H1 (cell line): ENCODE measurements at regions not wholly inside any gene's neighbourhood (a gene's known extent, or its start where the extent isn't known, plus 50 kb on each side); places are given as distances from the start of the nearest gene placed in this dataset.
A peak's percentile ranks its signal among the peaks of the same experiment; 100 is the strongest.

Experiments
- CTCF ChIA-PET: fragments of 300-600 bp; sonication (Branson Sonifier 250); formaldehyde crosslinking; loops from one replicate; lab custom pipeline; 2021; ENCODE audit not compliant: partially characterized antibody; lab: Charles Lee
- POLR2A ChIA-PET: fragments of 300-600 bp; sonication (Branson Sonifier 250); formaldehyde crosslinking; loops from one replicate; lab custom pipeline; 2021; ENCODE audit warnings: inconsistent platforms; ENCODE audit not compliant: partially characterized antibody; lab: Charles Lee
- DNase-seq, 2 experiments: peaks; one replicate each; pipeline versions ENCODE4 v3.0.0 to v3.0.0-alpha.2; 2010 to 2022; ENCODE audit warnings: low spot score in 2 of 2, low read depth in 1 of 2, mixed read lengths in 1 of 2
- FAIRE-seq: peaks from 2 replicates; lab custom pipeline; 2011; peaks lifted over from hg19 to GRCh38; lab: Jason Lieb, UNC
- H2AFZ ChIP-seq: 2 replicates; pipeline ENCODE4 v1.8.1; 2012; ENCODE audit warnings: low read length, inconsistent platforms
- H2AK5ac ChIP-seq: 2 replicates; pipeline ENCODE4 v1.6.1; 2013; ENCODE audit warnings: low read depth, low read length
- H2BK120ac ChIP-seq: replicated peaks from 2 replicates; pipeline ENCODE3; 2013; ENCODE audit warnings: low read depth, low read length, inconsistent platforms
- H2BK12ac ChIP-seq: 2 replicates; pipeline ENCODE4 v1.6.1; 2013; ENCODE audit warnings: low read depth, low read length
- H2BK15ac ChIP-seq: 2 replicates; pipeline ENCODE4 v1.6.1; 2013; ENCODE audit warnings: low read length
- H2BK20ac ChIP-seq: 2 replicates; pipeline ENCODE4 v1.6.1; 2013; ENCODE audit warnings: low read length
- H2BK5ac ChIP-seq: 2 replicates; pipeline ENCODE4 v1.6.1; 2013; ENCODE audit warnings: low read depth, low read length
- H3K14ac ChIP-seq: 2 replicates; pipeline ENCODE4 v1.6.1; 2013; ENCODE audit warnings: inconsistent platforms; ENCODE audit not compliant: insufficient read length
- H3K18ac ChIP-seq: 2 replicates; pipeline ENCODE4 v1.6.1; 2013; ENCODE audit warnings: low read length; ENCODE audit errors: extremely low read depth
- H3K23ac ChIP-seq: 2 replicates; pipeline ENCODE4 v1.6.1; 2013; ENCODE audit warnings: inconsistent platforms; ENCODE audit not compliant: insufficient read length
- H3K23me2 ChIP-seq: 2 replicates; pipeline ENCODE4 v1.6.1; 2013; ENCODE audit warnings: low read depth, low read length
- H3K27ac ChIP-seq: 2 replicates; pipeline ENCODE4 v1.6.1; 2011; ENCODE audit warnings: low read depth, low read length, inconsistent platforms
- H3K27me3 ChIP-seq, 4 experiments: replicated peaks in 1 of 4; 1 replicate in 1 of 4; 2 replicates in 3 of 4; pipeline versions ENCODE4 v1.6.1 to v1.8.1; 2011 to 2013; ENCODE audit warnings: low read length in 3 of 4, mild to moderate bottlenecking in 3 of 4, inconsistent platforms in 2 of 4, mixed read lengths in 2 of 4, moderate library complexity in 1 of 4; ENCODE audit not compliant: control insufficient read depth in 3 of 4, insufficient read depth in 3 of 4; ENCODE audit errors: extremely low read depth in 1 of 4
- H3K36me3 ChIP-seq, 4 experiments: 2 replicates each; pipeline versions ENCODE4 v1.6.1 to v1.8.1; 2011 to 2013; ENCODE audit warnings: mild to moderate bottlenecking in 4 of 4, low read length in 3 of 4, moderate library complexity in 2 of 4, control low read depth in 1 of 4, inconsistent platforms in 1 of 4; ENCODE audit not compliant: insufficient read depth in 4 of 4, control insufficient read depth in 2 of 4
- H3K4ac ChIP-seq: replicated peaks from 2 replicates; pipeline ENCODE3; 2013; ENCODE audit warnings: low read length, low read depth, mixed read lengths, inconsistent platforms; ENCODE audit not compliant: insufficient read length
- H3K4me1 ChIP-seq, 4 experiments: replicated peaks in 1 of 4; 1 replicate in 1 of 4; 2 replicates in 3 of 4; pipeline versions ENCODE4 v1.6.1 to v1.8.1; 2011 to 2013; ENCODE audit warnings: low read length in 3 of 4, inconsistent platforms in 2 of 4, mixed read lengths in 1 of 4; ENCODE audit not compliant: insufficient read depth in 4 of 4, control insufficient read depth in 3 of 4
- H3K4me2 ChIP-seq, 2 experiments: 2 replicates each; pipeline versions ENCODE4 v1.6.1 to v1.8.1; 2011 to 2013; ENCODE audit warnings: low read depth in 2 of 2, low read length in 2 of 2, control low read depth in 1 of 2, inconsistent platforms in 1 of 2, mild to moderate bottlenecking in 1 of 2; ENCODE audit not compliant: insufficient read depth in 1 of 2
- H3K4me3 ChIP-seq, 4 experiments: fragments of 200-600, 300-600 bp in 1 of 4; sonication (generic), shearing (Covaris generic), sonication (Bioruptor Twin) in 1 of 4; 2 replicates each; pipeline versions ENCODE4 v1.5.1 to v1.8.1; 2011 to 2016; ENCODE audit warnings: low read length in 4 of 4, low read depth in 3 of 4, control low read depth in 2 of 4, inconsistent platforms in 2 of 4, mild to moderate bottlenecking in 2 of 4, mixed read lengths in 1 of 4, moderate library complexity in 1 of 4; ENCODE audit not compliant: insufficient read depth in 2 of 4; ENCODE audit errors: extremely low read depth in 1 of 4
- H3K56ac ChIP-seq: replicated peaks from 2 replicates; pipeline ENCODE3; 2013; ENCODE audit warnings: low read depth, mild to moderate bottlenecking, mixed read lengths, low read length, inconsistent platforms; ENCODE audit not compliant: insufficient read length
- H3K79me1 ChIP-seq: 2 replicates; pipeline ENCODE4 v1.6.1; 2013; ENCODE audit warnings: low read depth, low read length, control low read depth
- H3K79me2 ChIP-seq, 2 experiments: 2 replicates each; pipeline versions ENCODE4 v1.6.1 to v1.8.1; 2012 to 2013; ENCODE audit warnings: low read length in 2 of 2, mild to moderate bottlenecking in 2 of 2, inconsistent platforms in 1 of 2; ENCODE audit not compliant: insufficient read depth in 2 of 2, control insufficient read depth in 1 of 2
- H3K9ac ChIP-seq, 4 experiments: replicated peaks in 1 of 4; 1 replicate in 1 of 4; 2 replicates in 3 of 4; pipeline versions ENCODE4 v1.6.1 to v1.8.1; 2011 to 2013; ENCODE audit warnings: low read depth in 3 of 4, low read length in 3 of 4, control low read depth in 2 of 4, mild to moderate bottlenecking in 2 of 4, moderate library complexity in 2 of 4, inconsistent platforms in 1 of 4; ENCODE audit errors: extremely low read depth in 1 of 4
- H3K9me3 ChIP-seq, 2 experiments: 2 replicates each; pipeline versions ENCODE4 v1.6.1 to v1.8.1; 2012 to 2013; ENCODE audit warnings: mild to moderate bottlenecking in 2 of 2, moderate library complexity in 2 of 2, control low read depth in 1 of 2, inconsistent platforms in 1 of 2, low read depth in 1 of 2, low read length in 1 of 2, mixed read lengths in 1 of 2; ENCODE audit not compliant: insufficient read depth in 2 of 2
- H4K20me1 ChIP-seq, 2 experiments: replicated peaks in 1 of 2; 2 replicates each; pipeline versions ENCODE3 to v1.8.1; 2011 to 2013; ENCODE audit warnings: inconsistent platforms in 2 of 2, low read length in 2 of 2, mild to moderate bottlenecking in 1 of 2; ENCODE audit not compliant: insufficient read depth in 2 of 2, control insufficient read depth in 1 of 2
- H4K5ac ChIP-seq: 2 replicates; pipeline ENCODE4 v1.6.1; 2013; ENCODE audit warnings: low read length, low read depth, mixed read lengths, inconsistent platforms; ENCODE audit not compliant: insufficient read length
- H4K8ac ChIP-seq: 2 replicates; pipeline ENCODE4 v1.8.0; 2013; ENCODE audit warnings: mild to moderate bottlenecking, moderate library complexity, low read length, inconsistent platforms; ENCODE audit not compliant: insufficient read depth; ENCODE audit errors: extremely low read depth
- H4K91ac ChIP-seq: replicated peaks from 2 replicates; pipeline ENCODE3; 2013; ENCODE audit warnings: low read length, mixed read lengths, inconsistent platforms; ENCODE audit not compliant: insufficient read length
- BCL11A ChIP-seq, 2 experiments: IDR thresholded peaks; one replicate each; pipeline ENCODE4 v1.6.1; 2011; ENCODE audit warnings: low read depth in 2 of 2, low read length in 2 of 2, mild to moderate bottlenecking in 2 of 2
- CHD1 ChIP-seq: IDR thresholded peaks from 2 replicates; pipeline ENCODE4 v1.6.1; 2012; ENCODE audit warnings: low read depth, low read length, improper control_type of control experiment
- CTCF ChIP-seq, 3 experiments: IDR thresholded peaks; 1 replicate in 2 of 3; 2 replicates in 1 of 3; pipeline versions ENCODE4 v1.5.1 to v1.6.1; 2011; ENCODE audit warnings: low read length in 3 of 3, mild to moderate bottlenecking in 3 of 3, inconsistent platforms in 2 of 3, low read depth in 1 of 3, moderate library complexity in 1 of 3; ENCODE audit not compliant: insufficient read depth in 1 of 3; ENCODE audit errors: control extremely low read depth in 1 of 3
- KDM4A ChIP-seq: IDR thresholded peaks from one replicate; pipeline ENCODE4 v1.7.1; 2012; ENCODE audit warnings: low read depth, mild to moderate bottlenecking, moderate library complexity, low read length, inconsistent platforms; ENCODE audit not compliant: severe bottlenecking
- POLR2A ChIP-seq, 2 experiments: IDR thresholded peaks; 1 replicate in 1 of 2; 2 replicates in 1 of 2; pipeline ENCODE4 v1.6.1; 2011; ENCODE audit warnings: low read depth in 2 of 2, low read length in 2 of 2, mild to moderate bottlenecking in 2 of 2; ENCODE audit errors: control extremely low read depth in 1 of 2
- RAD21 ChIP-seq, 2 experiments: IDR thresholded peaks in 1 of 2; conservative IDR thresholded peaks in 1 of 2; 2 replicates each; pipeline ENCODE4 v1.6.1; 2011; ENCODE audit warnings: low read depth in 2 of 2, low read length in 2 of 2, improper control_type of control experiment in 1 of 2, inconsistent platforms in 1 of 2, mild to moderate bottlenecking in 1 of 2, moderate library complexity in 1 of 2
- RNF2 ChIP-seq: fragments of 200-900, 300-1000 bp; sonication (generic); IDR thresholded peaks from 2 replicates; pipeline ENCODE4 v1.7.1; 2016; ENCODE audit warnings: borderline replicate concordance, low read depth, mild to moderate bottlenecking, antibody characterized with exemption, low read length; ENCODE audit not compliant: poor library complexity, severe bottlenecking; ENCODE audit errors: missing control alignments
- SRF ChIP-seq: IDR thresholded peaks from 2 replicates; pipeline ENCODE4 v1.6.1; 2011; ENCODE audit warnings: mild to moderate bottlenecking, low read depth, low read length, moderate library complexity
- TAF1 ChIP-seq: IDR thresholded peaks from 2 replicates; pipeline ENCODE4 v1.6.1; 2011; ENCODE audit warnings: mild to moderate bottlenecking, low read depth, low read length
- TAF7 ChIP-seq: optimal IDR thresholded peaks from 2 replicates; pipeline ENCODE3; 2011; ENCODE audit warnings: low read depth, mild to moderate bottlenecking, inconsistent platforms, low read length, moderate library complexity, borderline replicate concordance
- WGBS, 2 experiments: shearing (Covaris generic) in 1 of 2; methylation state at CpG; one replicate each; pipeline versions ENCODE4 v1.1.6 to v1.1.7; 2013 to 2015; ENCODE audit warnings: low lambda C conversion rate in 2 of 2, mixed read lengths in 2 of 2, inconsistent platforms in 1 of 2, low coverage in 1 of 2, missing lambda C conversion rate in 1 of 2; ENCODE audit not compliant: insufficient replicate concordance in 2 of 2, insufficient coverage in 1 of 2, insufficient read length in 1 of 2; ENCODE audit errors: extremely low coverage in 1 of 2, missing lambda C conversion rate in 1 of 2; 5-methylcytosine and 5-hydroxymethylcytosine counted together

- no peak overlapping the region for H3K56ac ChIP-seq
- no peaks in the 10 kb centered on the region for H3K9me3 ChIP-seq
- no peak overlapping the region for H2BK5ac ChIP-seq
- no peaks in the 10 kb centered on the region for H3K36me3 ChIP-seq
- no peaks in the 10 kb centered on the region for H3K23me2 ChIP-seq
- no peak overlapping the region for H3K9ac ChIP-seq
- no peaks in the 10 kb centered on the region for H3K79me1 ChIP-seq
- no peak overlapping the region for H4K8ac ChIP-seq
- no peak overlapping the region for H2BK12ac ChIP-seq
- H2BK15ac ChIP-seq: no peak overlapping the region
- H3K79me2 ChIP-seq: no peaks in the 10 kb centered on the region
- H3K23ac ChIP-seq: no peak overlapping the region
- H3K4me3 ChIP-seq: no peak overlapping the region
- H4K5ac ChIP-seq: no peak overlapping the region
- H3K4me1 ChIP-seq: peaks cover 0 to 10% (median 2%) of the 10 kb centered on the region in 4 experiments; a peak in 4 of 7 replicates
- no peak overlapping the region for H2AFZ ChIP-seq
- DNase-seq (no peak), FAIRE-seq (no peak)
- H2AK5ac ChIP-seq: no peak overlapping the region
- no peak overlapping the region for H3K18ac ChIP-seq
- no peak overlapping the region for H2BK120ac ChIP-seq
- H3K4me2 ChIP-seq: no peak overlapping the region
- ChIA-PET CTCF (interaction anchor here (0.7 to 5.4 kb wide), 42 partner anchors 8 to 571 kb away, joined by 3 to 74 read pairs (median 4); no protein-coding TSS in a partner anchor), POLR2A (no interaction called here)
- H3K14ac ChIP-seq: no peak overlapping the region
- WGBS, 2 experiments: 83% methylated on average over 6 of the region's 6 CpGs; no CpG with 5 or more reads in 1 of the 2 experiments
- H4K91ac ChIP-seq: no peak overlapping the region
- no peaks in the 10 kb centered on the region for H3K27me3 ChIP-seq
- no peak overlapping the region for H3K4ac ChIP-seq
- H2BK20ac ChIP-seq: no peak overlapping the region
- H4K20me1 ChIP-seq: no peaks in the 10 kb centered on the region
- no peak overlapping the region for H3K27ac ChIP-seq
- TF ChIP-seq CHD1 (no peak), RNF2 (no peak), POLR2A (IDR thresholded peaks at IDR 0.05; ENCODE audit: control extremely low read depth in 1 of 2, low read depth in 2 of 2, low read length in 2 of 2) (no peak), TAF7 (no peak), RAD21 (IDR thresholded peaks at IDR 0.05 in 1 of 2, conservative IDR thresholded peaks at IDR 0.05 in 1 of 2; ENCODE audit: low read depth in 2 of 2, low read length in 2 of 2) (peak; percentile 83 to 85), KDM4A (no peak), TAF1 (no peak), SRF (no peak), CTCF (IDR thresholded peaks at IDR 0.05; ENCODE audit: control extremely low read depth in 1 of 3, insufficient read depth in 1 of 3, low read depth in 1 of 3, low read length in 3 of 3) (peak in 2 of 3 experiments; percentile 35 to 46; a peak in 2 of 4 replicates), BCL11A (IDR thresholded peaks at IDR 0.05; ENCODE audit: low read depth in 2 of 2, low read length in 2 of 2) (no peak)
Measured at GRCh38 chr5:159444441-159445082, 114.3 kb upstream of the IL12B start.
